B cell (primary cell): ENCODE measurements at regions not wholly inside any gene's neighbourhood (a gene's known extent, or its start where the extent isn't known, plus 50 kb on each side); places are given as distances from the start of the nearest gene placed in this dataset.

Source experiments
- ATAC-seq: fragments of 200-7000 bp; cut with Tn5 transposase; one replicate; pipeline ENCODE4 v1.10.0; 2021; ENCODE audit warnings: low read depth, mild to moderate bottlenecking, moderate number of reproducible peaks, moderate library complexity
- CTCF ChIA-PET: fragments of 350-600 bp; sonication (Branson Sonifier 250); formaldehyde crosslinking; loops from one replicate; lab custom pipeline; 2021; ENCODE audit warnings: antibody characterized with exemption, inconsistent platforms; lab: Charles Lee
- POLR2A ChIA-PET: fragments of 350-600 bp; sonication (Branson Sonifier 250); formaldehyde crosslinking; loops from one replicate; lab custom pipeline; 2021; ENCODE audit warnings: antibody characterized with exemption; lab: Charles Lee
- DNase-seq: peaks from one replicate; pipeline ENCODE4 v3.0.0; 2013
- H2AFZ ChIP-seq: 2 replicates; pipeline ENCODE4 v1.6.1; 2012; ENCODE audit warnings: mild to moderate bottlenecking, low read depth, low read length; ENCODE audit not compliant: insufficient read depth, poor library complexity, severe bottlenecking
- H3K27ac ChIP-seq, 2 donors: 1 replicate in 1 of 2; 2 replicates in 1 of 2; pipeline ENCODE4 v1.5.1; 2012 to 2013; ENCODE audit warnings: low read length in 2 of 2, mild to moderate bottlenecking in 2 of 2, moderate library complexity in 1 of 2
- H3K27me3 ChIP-seq, 4 experiments: fragments of 200-600 bp in 1 of 4; sonication (generic) in 1 of 4; replicated peaks in 1 of 4; 1 replicate in 2 of 4; 2 replicates in 2 of 4; pipeline versions ENCODE4 v1.6.1 to v1.7.0; 2013 to 2016; ENCODE audit warnings: low read length in 3 of 4, mild to moderate bottlenecking in 2 of 4, mixed read lengths in 1 of 4, moderate library complexity in 1 of 4; ENCODE audit not compliant: insufficient read depth in 4 of 4, control insufficient read depth in 3 of 4; ENCODE audit errors: control extremely low read depth in 1 of 4
- H3K36me3 ChIP-seq, 2 experiments: replicated peaks in 1 of 2; 1 replicate in 1 of 2; 2 replicates in 1 of 2; pipeline versions ENCODE4 v1.6.1 to v1.7.1; 2013; ENCODE audit warnings: low read length in 1 of 2; ENCODE audit not compliant: insufficient read depth in 2 of 2, control insufficient read depth in 1 of 2; ENCODE audit errors: control extremely low read depth in 1 of 2, extremely low read depth in 1 of 2
- H3K4me1 ChIP-seq, 2 donors: fragments of 200-600 bp in 1 of 2; sonication (generic) in 1 of 2; 1 replicate in 1 of 2; 2 replicates in 1 of 2; pipeline versions ENCODE4 v1.5.1 to v1.6.1; 2013 to 2017; ENCODE audit warnings: low read length in 2 of 2; ENCODE audit not compliant: control insufficient read depth in 2 of 2, insufficient read depth in 2 of 2
- H3K4me2 ChIP-seq: replicated peaks from 2 replicates; pipeline ENCODE3; 2012; ENCODE audit warnings: mild to moderate bottlenecking, low read depth, low read length; ENCODE audit not compliant: poor library complexity, severe bottlenecking
- H3K4me3 ChIP-seq, 5 experiments: fragments of 200-600 bp in 1 of 5; sonication (generic) in 1 of 5; 1 replicate in 3 of 5; 2 replicates in 2 of 5; pipeline versions ENCODE4 v1.5.1 to v1.7.0; 2011 to 2016; ENCODE audit warnings: low read length in 4 of 5, mild to moderate bottlenecking in 4 of 5, low read depth in 2 of 5, control low read depth in 1 of 5, moderate library complexity in 1 of 5; ENCODE audit not compliant: insufficient read depth in 1 of 5; ENCODE audit errors: control extremely low read depth in 1 of 5, extremely low read depth in 1 of 5
- H3K79me2 ChIP-seq: fragments of 200-600 bp; sonication (generic); one replicate; pipeline ENCODE4 v1.6.0; 2016; ENCODE audit warnings: low read length; ENCODE audit not compliant: control insufficient read depth, insufficient read depth
- H3K9ac ChIP-seq: fragments of 200-600 bp; sonication (generic); 2 replicates; pipeline ENCODE4 v1.6.1; 2017; ENCODE audit warnings: mild to moderate bottlenecking, low read length, moderate library complexity
- H3K9me3 ChIP-seq, 3 donors: one replicate each; pipeline versions ENCODE4 v1.6.1 to v1.7.1; 2013; ENCODE audit warnings: low read length in 2 of 3; ENCODE audit not compliant: control insufficient read depth in 2 of 3, insufficient read depth in 1 of 3; ENCODE audit errors: control extremely low read depth in 1 of 3
- H4K20me1 ChIP-seq: 2 replicates; pipeline ENCODE4 v1.6.0; 2012; ENCODE audit warnings: mild to moderate bottlenecking, low read length; ENCODE audit not compliant: insufficient read depth, control insufficient read depth, poor library complexity, severe bottlenecking
- H3K27ac Mint-ChIP-seq: one replicate; pipeline ENCODE4 v1.8.0; 2021; ENCODE audit warnings: mixed read lengths
- H3K27me3 Mint-ChIP-seq: one replicate; pipeline ENCODE4 v1.8.0; 2021; ENCODE audit warnings: mixed read lengths
- H3K4me1 Mint-ChIP-seq: one replicate; pipeline ENCODE4 v1.8.0; 2021; ENCODE audit warnings: mixed read lengths
- H3K4me3 Mint-ChIP-seq: one replicate; pipeline ENCODE4 v1.8.0; 2021; ENCODE audit warnings: mixed read lengths
- H3K9me3 Mint-ChIP-seq: one replicate; pipeline ENCODE4 v1.8.0; 2022; ENCODE audit warnings: mixed read lengths; ENCODE audit not compliant: insufficient read depth
- EZH2 ChIP-seq: IDR thresholded peaks from 2 replicates; pipeline ENCODE4 v1.6.1; 2012; ENCODE audit warnings: borderline replicate concordance, low read depth, mild to moderate bottlenecking, moderate library complexity, low read length; ENCODE audit not compliant: insufficient read depth, poor library complexity, severe bottlenecking
- WGBS: methylation state at CpG from one replicate; pipeline ENCODE4 v1.1.5; 2013; ENCODE audit warnings: missing lambda C conversion rate; ENCODE audit not compliant: insufficient coverage; 5-methylcytosine and 5-hydroxymethylcytosine counted together
- intact Hi-C: fragments of 100-400 bp; cut with micrococcal nuclease; formaldehyde crosslinking; loops from one replicate; pipeline ENCODE4 v1.10.0; 2022
- TF ChIP-seq, protein P1 (sequence below): fragments of 200-600 bp; IDR thresholded peaks from one replicate; pipeline ENCODE4 v1.8.0; 2022; ENCODE audit warnings: antibody characterized with exemption, mild to moderate bottlenecking

DNA sequence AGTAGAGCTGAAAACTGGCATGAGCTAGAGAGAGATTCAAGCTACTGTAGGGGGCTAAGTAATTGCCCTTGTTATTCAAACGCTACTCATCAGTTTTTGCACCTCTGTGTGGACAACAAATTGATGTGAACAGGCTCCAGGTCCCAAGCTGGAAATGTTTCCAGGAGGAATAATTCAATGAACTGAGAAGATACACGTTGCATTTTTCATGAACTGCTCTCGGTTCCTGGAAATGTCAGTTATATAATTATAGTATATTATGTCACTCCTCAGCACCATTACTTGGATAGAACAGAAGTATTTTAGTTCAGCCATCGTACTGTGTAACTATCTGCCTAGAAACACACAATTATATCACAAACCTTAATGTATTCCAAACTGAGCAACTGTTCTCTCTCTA lies 65.9 kb upstream of the A1CF start:
- Histone ChIP-seq H3K9ac (no peak overlapping the region), H3K27ac (no peak overlapping the region), H3K36me3 (no peaks in the 10 kb centered on the region), H4K20me1 (no peaks in the 10 kb centered on the region), H3K4me3 (no peak overlapping the region), H3K9me3 (no peaks in the 10 kb centered on the region), H3K27me3 (no peaks in the 10 kb centered on the region), H3K4me2 (no peak overlapping the region), H3K4me1 (no peaks in the 10 kb centered on the region), H3K79me2 (no peaks in the 10 kb centered on the region), H2AFZ (no peak overlapping the region)
- TF ChIP-seq, protein P1, sequence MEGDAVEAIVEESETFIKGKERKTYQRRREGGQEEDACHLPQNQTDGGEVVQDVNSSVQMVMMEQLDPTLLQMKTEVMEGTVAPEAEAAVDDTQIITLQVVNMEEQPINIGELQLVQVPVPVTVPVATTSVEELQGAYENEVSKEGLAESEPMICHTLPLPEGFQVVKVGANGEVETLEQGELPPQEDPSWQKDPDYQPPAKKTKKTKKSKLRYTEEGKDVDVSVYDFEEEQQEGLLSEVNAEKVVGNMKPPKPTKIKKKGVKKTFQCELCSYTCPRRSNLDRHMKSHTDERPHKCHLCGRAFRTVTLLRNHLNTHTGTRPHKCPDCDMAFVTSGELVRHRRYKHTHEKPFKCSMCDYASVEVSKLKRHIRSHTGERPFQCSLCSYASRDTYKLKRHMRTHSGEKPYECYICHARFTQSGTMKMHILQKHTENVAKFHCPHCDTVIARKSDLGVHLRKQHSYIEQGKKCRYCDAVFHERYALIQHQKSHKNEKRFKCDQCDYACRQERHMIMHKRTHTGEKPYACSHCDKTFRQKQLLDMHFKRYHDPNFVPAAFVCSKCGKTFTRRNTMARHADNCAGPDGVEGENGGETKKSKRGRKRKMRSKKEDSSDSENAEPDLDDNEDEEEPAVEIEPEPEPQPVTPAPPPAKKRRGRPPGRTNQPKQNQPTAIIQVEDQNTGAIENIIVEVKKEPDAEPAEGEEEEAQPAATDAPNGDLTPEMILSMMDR, result no peak
- no peak for TF ChIP-seq EZH2
- intact Hi-C loops, result no loop called here
- no peak overlapping the region for H3K4me3 Mint-ChIP-seq
- WGBS, result 82% methylated on average over 1 of the region's 4 CpGs
- CTCF ChIA-PET, result no interaction called here
- POLR2A ChIA-PET, result no interaction called here
- H3K9me3 Mint-ChIP-seq, result no peaks in the 10 kb centered on the region
- ATAC-seq, result no peak
- no peak for DNase-seq
- H3K4me1 Mint-ChIP-seq, result no peaks in the 10 kb centered on the region
- H3K27me3 Mint-ChIP-seq, result peaks cover 7% of the 10 kb centered on the region
- no peak overlapping the region for H3K27ac Mint-ChIP-seq

DNA sequence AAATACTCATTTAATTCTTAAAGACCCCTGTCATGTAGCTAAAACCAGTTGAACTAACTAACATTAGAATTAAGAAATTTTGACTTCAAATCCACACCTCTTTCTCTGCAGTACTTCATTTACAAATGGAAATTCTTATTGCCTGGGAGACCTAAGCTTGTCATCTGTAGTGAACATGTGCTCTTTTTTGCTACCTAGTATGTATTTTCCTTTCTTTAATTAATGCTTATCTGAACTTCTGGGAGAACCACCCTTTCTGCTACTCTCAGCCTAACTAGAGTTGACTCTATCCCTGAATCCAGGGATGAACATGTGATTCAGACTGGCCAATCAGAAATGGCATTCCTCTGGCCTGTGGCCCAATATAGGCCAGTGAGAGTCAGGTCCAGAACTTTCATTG lies 75.9 kb upstream of the A1CF start:
- Mint-ChIP-seq H3K4me3 (no peak overlapping the region), H3K9me3 (peaks cover 2% of the 10 kb centered on the region), H3K4me1 (no peaks in the 10 kb centered on the region), H3K27me3 (no peaks in the 10 kb centered on the region), H3K27ac (no peak overlapping the region)
- no peaks in the 10 kb centered on the region for H3K9me3 ChIP-seq
- no peak overlapping the region for H3K27ac ChIP-seq
- no peak overlapping the region for H2AFZ ChIP-seq
- CTCF ChIA-PET, result no interaction called here
- H3K79me2 ChIP-seq, result no peaks in the 10 kb centered on the region
- DNase-seq (no peak), ATAC-seq (no peak)
- H3K4me1 ChIP-seq, result no peaks in the 10 kb centered on the region
- H3K36me3 ChIP-seq, result no peaks in the 10 kb centered on the region
- no peak for TF ChIP-seq EZH2
- TF ChIP-seq, protein P1, result no peak
- H3K4me2 ChIP-seq, result no peak overlapping the region
- H3K9ac ChIP-seq, result no peak overlapping the region
- POLR2A ChIA-PET, result no interaction called here
- intact Hi-C loops, result no loop called here
- H4K20me1 ChIP-seq, result no peaks in the 10 kb centered on the region
- no peaks in the 10 kb centered on the region for H3K27me3 ChIP-seq
- no peak overlapping the region for H3K4me3 ChIP-seq
